ENCODE measurements at regions not wholly inside any gene's neighbourhood (a gene's known extent, or its start where the extent isn't known, plus 50 kb on each side); places are given as distances from the start of the nearest gene placed in this dataset.

- Histone ChIP-seq H3K9ac (ENCODE audit: low read length) (no peak overlapping the region), H3F3A (ENCODE audit: insufficient read depth, low read length, poor library complexity, severe bottlenecking) (no peaks in the 10 kb centered on the region), H3K27ac (ENCODE audit: low read length) (no peak overlapping the region), H3K27me3 (ENCODE audit: insufficient read depth, low read depth, low read length) (no peaks in the 10 kb centered on the region), H2AFZ (ENCODE audit: low read depth, low read length) (no peak overlapping the region), H3K36me3 (ENCODE audit: insufficient read depth, low read length) (no peaks in the 10 kb centered on the region), H3K4me3 (ENCODE audit: low read length) (no peak overlapping the region), H3K79me2 (replicated peaks; ENCODE audit: insufficient read depth, low read length) (no peaks in the 10 kb centered on the region), H3K4me2 (ENCODE audit: low read length) (no peak overlapping the region), H3K9me2 (ENCODE audit: insufficient read depth, low read length) (no peaks in the 10 kb centered on the region), H4K20me1 (ENCODE audit: insufficient read depth) (no peaks in the 10 kb centered on the region), H3K9me3 (ENCODE audit: low read length) (no peaks in the 10 kb centered on the region)
- TF ChIP-seq MXI1 (conservative IDR thresholded peaks at IDR 0.05; ENCODE audit: poor library complexity, severe bottlenecking) (no peak), RAD21 (conservative IDR thresholded peaks at IDR 0.05) (no peak), EZH2 (IDR thresholded peaks at IDR 0.05; ENCODE audit: borderline replicate concordance, insufficient read depth, low read length, poor library complexity, severe bottlenecking) (no peak), SMC3 (conservative IDR thresholded peaks at IDR 0.05; ENCODE audit: poor library complexity) (no peak), TAF1 (IDR thresholded peaks at IDR 0.05; ENCODE audit: low read depth) (no peak), EP300 (conservative IDR thresholded peaks at IDR 0.05; ENCODE audit: poor library complexity, severe bottlenecking) (no peak), CTCF (IDR thresholded peaks at IDR 0.05; ENCODE audit: poor library complexity, severe bottlenecking) (no peak), POLR2AphosphoS5 (IDR thresholded peaks at IDR 0.05) (no peak), REST (IDR thresholded peaks at IDR 0.05; ENCODE audit: borderline replicate concordance) (no peak)
Observed at GRCh38 chr1:108082738-108083562, 117.2 kb downstream of the SLC25A24 start.

- Histone ChIP-seq H3K27me3 (ENCODE audit: insufficient read depth, low read depth, low read length) (no peaks in the 10 kb centered on the region), H4K20me1 (ENCODE audit: insufficient read depth) (no peaks in the 10 kb centered on the region), H3K4me2 (ENCODE audit: low read length) (no peak overlapping the region), H3K9me2 (ENCODE audit: insufficient read depth, low read length) (no peaks in the 10 kb centered on the region), H3K36me3 (ENCODE audit: insufficient read depth, low read length) (no peaks in the 10 kb centered on the region), H2AFZ (ENCODE audit: low read depth, low read length) (no peak overlapping the region), H3K9me3 (ENCODE audit: low read length) (no peaks in the 10 kb centered on the region), H3K9ac (ENCODE audit: low read length) (no peak overlapping the region), H3K4me3 (ENCODE audit: low read length) (no peak overlapping the region), H3K27ac (ENCODE audit: low read length) (no peak overlapping the region), H3K79me2 (replicated peaks; ENCODE audit: insufficient read depth, low read length) (no peaks in the 10 kb centered on the region), H3F3A (ENCODE audit: insufficient read depth, low read length, poor library complexity, severe bottlenecking) (no peaks in the 10 kb centered on the region)
- no peak for TF ChIP-seq EZH2 (IDR thresholded peaks at IDR 0.05; ENCODE audit: borderline replicate concordance, insufficient read depth, low read length, poor library complexity, severe bottlenecking)
- TF ChIP-seq EP300 (conservative IDR thresholded peaks at IDR 0.05; ENCODE audit: poor library complexity, severe bottlenecking) = no peak
- TF ChIP-seq RAD21 (conservative IDR thresholded peaks at IDR 0.05) = no peak
Observed at GRCh38 chr1:108082001-108082400, 117.0 kb upstream of the VAV3 start.
